HG02970 (cell line): ENCODE measurements at regions not wholly inside any gene's neighbourhood (a gene's known extent, or its start where the extent isn't known, plus 50 kb on each side); places are given as distances from the start of the nearest gene placed in this dataset.
"Not testable (repeated sequence)": the region's sequence is repeated elsewhere in the genome, so short reads cannot be mapped to it uniquely, and the experiment has no call there.

Experiments used
- ATAC-seq: cut with Tn5 transposase; IDR thresholded peaks from one replicate; pipeline ENCODE4 v1.9.1; 2021; ENCODE audit warnings: mild to moderate bottlenecking, moderate library complexity, moderate number of reproducible peaks; ENCODE audit not compliant: unreplicated experiment, low FRiP score

DNA sequence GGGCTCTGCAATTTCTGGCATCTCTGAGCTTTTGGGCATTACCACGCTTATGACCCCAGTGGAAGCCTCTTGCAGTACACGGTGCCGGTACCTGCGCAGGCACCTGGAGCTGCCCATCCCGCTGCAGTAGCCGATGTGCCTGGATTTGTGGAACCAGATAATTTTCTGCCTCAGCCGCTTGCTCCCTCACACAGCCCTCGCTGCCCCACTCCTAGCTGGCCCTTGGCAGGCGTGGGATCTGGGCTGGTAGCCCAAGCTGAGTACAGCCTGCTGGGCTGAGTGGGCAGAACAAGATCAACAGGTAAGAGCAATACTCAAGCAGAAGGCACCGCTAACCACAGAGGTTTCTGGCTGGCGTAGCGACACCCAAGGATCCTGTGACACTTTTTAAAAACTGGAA is 1808.8 kb upstream of the ACO1 start:
- no peak for ATAC-seq

DNA sequence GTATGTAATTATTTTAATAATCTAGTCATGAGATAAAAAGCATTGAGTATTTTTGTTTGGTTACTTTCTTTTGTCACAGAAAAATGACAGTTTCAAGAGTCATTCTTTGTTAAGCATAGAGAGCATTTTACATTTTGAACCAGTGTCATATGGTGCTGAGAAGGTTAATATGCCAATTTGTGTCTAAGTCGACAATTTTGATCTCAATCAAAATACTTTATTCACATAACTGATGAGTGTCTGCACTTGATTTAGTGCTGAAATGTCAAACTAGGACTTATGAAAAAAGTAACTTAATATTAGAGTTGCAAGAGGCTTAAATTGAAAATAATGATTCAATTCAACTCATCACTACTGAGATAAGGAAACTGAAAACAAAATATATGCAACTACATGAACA is 1804.6 kb upstream of the ACO1 start:
- no peak for ATAC-seq

DNA sequence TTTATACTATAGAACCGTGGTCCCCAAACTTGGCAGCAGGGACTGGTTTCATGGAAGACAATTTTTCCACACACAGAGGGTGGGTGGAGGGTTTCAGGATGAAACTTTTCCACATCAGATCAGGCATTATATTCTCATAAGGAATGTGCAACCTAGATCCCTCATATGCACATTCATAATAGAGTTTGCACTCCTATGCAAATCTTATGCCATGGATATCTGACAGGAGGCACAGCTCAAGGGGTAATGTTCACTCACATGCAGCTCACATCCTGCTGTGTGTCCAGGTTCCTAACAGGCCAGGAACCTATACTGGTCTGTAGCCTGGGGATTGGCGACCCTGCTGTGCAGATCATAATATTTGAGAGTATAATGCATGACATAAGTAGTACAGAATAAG is 1802.2 kb upstream of the ACO1 start:
- ATAC-seq, result no peak

- no peak for ATAC-seq
Observed at GRCh38 chr9:30584559-30584958, 1799.9 kb upstream of the ACO1 start.

GRCh38 chr9:30591461-30591860 is 1793.0 kb upstream of the ACO1 start:
- ATAC-seq, result no peak

DNA sequence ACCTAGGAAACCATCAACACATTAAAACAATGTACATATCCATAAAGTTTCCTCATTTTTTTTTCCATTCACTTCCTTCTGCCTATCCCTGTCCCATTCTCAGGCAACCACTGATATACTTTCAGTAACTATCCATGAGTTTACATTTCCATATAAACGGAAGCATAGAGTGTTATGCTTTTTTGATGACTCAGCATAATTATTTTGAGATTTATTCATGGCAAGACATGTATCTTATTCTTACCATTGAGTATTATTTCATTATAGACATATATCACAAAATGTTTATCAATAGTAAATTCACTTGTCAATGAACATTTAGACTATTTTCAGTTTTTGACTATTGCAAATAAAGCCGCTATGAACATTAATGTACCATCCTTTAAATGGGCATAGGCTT is 1786.8 kb upstream of the ACO1 start:
- ATAC-seq, result no peak

- no peak for ATAC-seq
Observed at GRCh38 chr9:30605936-30606335, 1778.5 kb upstream of the ACO1 start.

DNA sequence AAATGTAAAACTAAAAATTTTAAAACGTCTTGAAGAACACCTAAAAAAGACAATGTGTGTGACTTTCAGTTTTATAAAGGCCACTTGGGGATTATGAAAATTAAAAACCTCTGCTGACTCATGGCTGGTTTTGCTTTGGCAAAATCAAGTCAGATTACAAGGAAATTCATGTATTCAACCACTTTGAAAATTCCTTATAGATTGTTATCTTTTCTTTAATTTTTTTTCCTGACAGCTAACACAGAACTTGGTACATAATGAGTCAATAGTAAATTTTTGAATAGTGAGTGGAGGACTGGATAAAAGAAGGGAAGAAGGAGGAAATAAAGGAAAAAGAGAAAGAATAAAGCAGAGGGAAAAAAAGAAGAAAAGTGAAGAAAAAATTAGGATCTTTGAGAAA is 1774.7 kb upstream of the ACO1 start:
- ATAC-seq, result no peak

GRCh38 chr9:30616782-30617181 is 1767.7 kb upstream of the ACO1 start:
- not testable (repeated sequence) for ATAC-seq

GRCh38 chr9:30622561-30622960 is 1761.9 kb upstream of the ACO1 start:
- no peak for ATAC-seq

GRCh38 chr9:30628915-30629567 is 1755.4 kb upstream of the ACO1 start:
- no peak for ATAC-seq

GRCh38 chr9:30630459-30630858 is 1754.0 kb upstream of the ACO1 start:
- ATAC-seq, result no peak

DNA sequence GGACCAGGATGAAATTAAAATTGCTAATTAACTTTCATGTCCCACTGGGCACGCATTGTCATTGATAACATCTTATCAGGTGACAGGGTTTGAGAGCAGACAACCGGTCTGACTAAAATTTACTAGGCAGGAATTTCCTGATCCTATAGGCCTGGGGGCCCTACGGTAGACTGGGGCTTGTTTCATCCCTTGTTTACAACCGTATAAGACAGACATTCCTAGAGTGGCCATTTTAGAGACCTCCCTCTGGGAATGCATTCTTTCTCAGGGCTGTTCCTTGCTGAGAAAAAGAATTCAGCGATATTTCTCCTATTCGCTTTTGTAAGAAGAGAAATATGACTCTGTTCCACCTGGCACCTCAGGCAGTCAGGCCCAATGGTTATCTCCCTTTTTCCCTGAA is 1737.8 kb upstream of the ACO1 start:
- not testable (repeated sequence) for ATAC-seq

GRCh38 chr9:30661925-30662324 is 1722.5 kb upstream of the ACO1 start:
- ATAC-seq, result no peak

DNA sequence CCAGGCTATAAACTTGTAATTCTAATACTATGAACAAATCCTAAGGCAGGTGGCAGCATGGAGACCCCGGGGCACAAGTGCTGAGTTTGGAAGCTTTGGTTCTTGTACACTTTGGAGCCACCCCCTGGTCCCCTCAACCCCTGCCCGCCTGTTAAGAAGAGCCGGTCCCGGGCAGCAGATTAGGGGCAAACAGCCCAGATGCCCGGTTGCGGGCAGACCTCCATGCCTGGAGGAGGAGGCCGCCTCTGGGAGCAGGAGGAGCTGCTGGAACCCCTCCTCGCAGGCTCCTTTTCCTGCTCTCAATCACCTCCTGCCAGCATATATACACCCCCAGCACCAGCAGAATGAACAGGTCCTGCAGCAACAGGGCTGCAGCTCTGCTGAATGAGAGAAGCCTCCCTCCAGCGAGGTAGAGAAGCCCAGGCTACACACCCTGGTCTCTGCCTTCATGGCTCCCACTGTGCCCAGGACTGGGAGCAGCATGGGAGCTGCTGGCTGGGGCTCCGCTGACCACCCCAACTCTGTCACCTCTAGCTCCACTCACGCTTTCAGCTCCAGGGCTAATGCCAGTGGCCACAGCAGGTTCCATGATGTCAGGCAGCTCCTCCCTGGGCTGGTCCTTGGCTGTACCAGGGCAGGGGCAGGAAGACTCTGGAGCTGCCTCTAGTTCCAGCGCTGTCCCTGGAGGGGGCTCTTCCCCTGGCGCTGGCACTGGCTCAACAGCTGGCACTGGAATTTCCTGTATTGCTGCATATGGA is 1713.5 kb upstream of the ACO1 start:
- no peak for ATAC-seq

DNA sequence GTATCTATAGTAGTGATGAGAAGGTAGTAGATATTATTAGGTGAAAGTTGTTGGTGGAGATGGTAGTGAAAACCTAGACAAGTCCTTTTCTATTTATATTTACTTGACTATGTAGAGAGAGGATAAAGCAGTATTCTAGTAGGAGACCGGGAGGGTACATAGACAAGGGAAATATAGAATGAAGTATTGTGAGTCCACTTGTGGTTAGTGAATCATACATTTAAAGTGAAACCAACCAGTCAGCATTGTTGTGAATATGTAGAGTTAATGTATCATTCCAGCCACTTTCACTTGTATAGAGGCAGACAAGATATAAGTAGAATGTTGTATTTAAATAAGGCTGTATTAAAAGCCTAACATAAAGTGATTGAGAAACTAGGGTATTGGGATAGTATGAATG is 1711.3 kb upstream of the ACO1 start:
- no peak for ATAC-seq

- no peak for ATAC-seq
Observed at GRCh38 chr9:30676651-30677050, 1707.8 kb upstream of the ACO1 start.

DNA sequence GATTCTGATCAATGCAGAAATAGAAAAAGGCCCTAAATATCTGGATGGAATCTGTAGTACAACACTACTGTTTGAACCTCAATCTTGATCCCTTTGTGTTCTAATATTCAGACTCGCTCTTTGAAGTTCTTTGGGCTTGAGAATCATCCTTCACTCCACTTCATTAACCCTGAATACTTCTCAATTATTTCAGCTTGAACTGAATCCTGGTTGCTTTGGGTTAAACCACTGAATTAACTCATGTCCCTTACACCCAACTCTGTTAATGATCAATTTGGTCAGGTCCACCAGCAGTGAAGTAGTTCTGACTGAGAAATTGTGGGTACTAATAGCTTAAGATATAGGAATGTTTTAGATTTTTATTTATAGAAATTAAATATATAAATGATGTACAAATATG is 1707.2 kb upstream of the ACO1 start:
- no peak for ATAC-seq

DNA sequence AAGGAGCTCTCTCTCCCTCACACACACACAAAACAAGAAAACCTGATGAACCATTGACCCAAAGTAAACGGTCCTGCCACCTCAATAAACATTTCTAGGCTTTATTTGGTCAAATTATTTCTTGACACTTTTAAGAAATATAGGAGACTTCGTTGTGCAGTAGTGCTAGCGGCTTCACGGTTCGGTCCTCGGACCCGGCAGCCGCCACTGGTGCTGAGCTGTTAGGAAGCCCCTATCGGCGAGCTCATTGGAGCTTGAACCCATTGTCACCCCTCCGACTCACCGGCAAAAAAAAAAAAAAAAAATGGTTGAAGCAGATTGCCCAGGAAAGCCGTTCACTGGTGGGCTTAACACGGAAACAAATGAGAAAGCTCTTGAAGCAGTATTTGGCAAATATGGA is 1695.6 kb upstream of the ACO1 start:
- ATAC-seq, result no peak

DNA sequence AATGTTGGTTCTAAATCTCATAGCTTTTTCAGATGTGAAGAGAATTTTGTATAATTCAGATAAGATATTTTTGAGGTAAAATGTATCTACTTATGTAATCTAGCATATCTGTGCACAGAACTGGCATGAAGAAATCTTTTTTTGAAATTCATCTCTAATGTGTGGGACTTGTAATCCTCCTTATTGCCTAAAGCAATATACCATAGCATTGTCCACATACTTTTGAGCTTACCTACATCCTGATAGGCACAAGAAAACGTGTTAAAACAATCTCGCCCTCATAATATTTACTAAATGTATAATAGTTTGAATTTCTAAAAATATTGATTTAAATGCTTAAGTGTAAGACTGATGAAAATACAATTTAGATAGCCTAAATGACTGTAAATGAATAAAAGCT is 1686.5 kb upstream of the ACO1 start:
- ATAC-seq, result no peak

GRCh38 chr9:30711591-30711990 is 1672.9 kb upstream of the ACO1 start:
- no peak for ATAC-seq

- ATAC-seq, result no peak
Observed at GRCh38 chr9:30713243-30713642, 1671.2 kb upstream of the ACO1 start.
